Kidney epithelial cell (primary cell): ENCODE measurements at regions not wholly inside any gene's neighbourhood (a gene's known extent, or its start where the extent isn't known, plus 50 kb on each side); places are given as distances from the start of the nearest gene placed in this dataset.

Experiments used
- DNase-seq: peaks from one replicate; pipeline ENCODE4 v3.0.0-alpha.2; 2010; ENCODE audit warnings: low read depth
- H3K27me3 ChIP-seq: 2 replicates; pipeline ENCODE4 v1.6.0; 2011; ENCODE audit warnings: low read length; ENCODE audit not compliant: control insufficient read depth, insufficient read depth
- H3K36me3 ChIP-seq: 2 replicates; pipeline ENCODE4 v1.5.1; 2011; ENCODE audit warnings: low read length; ENCODE audit not compliant: control insufficient read depth, insufficient read depth
- H3K4me3 ChIP-seq: 2 replicates; pipeline ENCODE4 v1.5.1; 2011; ENCODE audit warnings: low read depth, mild to moderate bottlenecking, control low read depth, low read length
- TF ChIP-seq, protein P1 (sequence below): IDR thresholded peaks from 2 replicates; pipeline ENCODE4 v1.5.1; 2011; ENCODE audit warnings: mild to moderate bottlenecking, moderate library complexity, low read length, control low read depth, inconsistent platforms; ENCODE audit not compliant: insufficient read depth, poor library complexity, severe bottlenecking

DNA sequence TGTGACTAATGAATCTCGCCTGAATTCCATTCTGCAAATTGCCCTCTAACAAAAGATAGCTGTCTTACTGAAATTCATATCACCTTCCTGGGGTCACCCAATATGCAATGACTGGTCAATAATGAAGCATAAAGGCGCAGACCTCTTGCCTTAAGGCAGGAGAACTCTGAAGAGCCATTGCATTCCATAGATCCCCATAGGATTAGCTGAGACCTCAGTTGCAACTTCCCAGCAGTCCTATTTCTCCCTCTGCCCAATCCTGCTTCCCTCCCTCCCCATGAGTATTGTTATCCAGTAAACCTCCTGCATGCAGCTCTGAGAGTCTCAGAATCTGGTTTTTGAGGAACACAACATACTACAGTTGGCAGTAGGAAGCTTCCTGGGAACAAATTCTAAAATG is 396.5 kb downstream of the DCAF12L2 start:
- Histone ChIP-seq H3K36me3 (no peaks in the 10 kb centered on the region), H3K27me3 (no peaks in the 10 kb centered on the region), H3K4me3 (no peak overlapping the region)
- TF ChIP-seq, protein P1, sequence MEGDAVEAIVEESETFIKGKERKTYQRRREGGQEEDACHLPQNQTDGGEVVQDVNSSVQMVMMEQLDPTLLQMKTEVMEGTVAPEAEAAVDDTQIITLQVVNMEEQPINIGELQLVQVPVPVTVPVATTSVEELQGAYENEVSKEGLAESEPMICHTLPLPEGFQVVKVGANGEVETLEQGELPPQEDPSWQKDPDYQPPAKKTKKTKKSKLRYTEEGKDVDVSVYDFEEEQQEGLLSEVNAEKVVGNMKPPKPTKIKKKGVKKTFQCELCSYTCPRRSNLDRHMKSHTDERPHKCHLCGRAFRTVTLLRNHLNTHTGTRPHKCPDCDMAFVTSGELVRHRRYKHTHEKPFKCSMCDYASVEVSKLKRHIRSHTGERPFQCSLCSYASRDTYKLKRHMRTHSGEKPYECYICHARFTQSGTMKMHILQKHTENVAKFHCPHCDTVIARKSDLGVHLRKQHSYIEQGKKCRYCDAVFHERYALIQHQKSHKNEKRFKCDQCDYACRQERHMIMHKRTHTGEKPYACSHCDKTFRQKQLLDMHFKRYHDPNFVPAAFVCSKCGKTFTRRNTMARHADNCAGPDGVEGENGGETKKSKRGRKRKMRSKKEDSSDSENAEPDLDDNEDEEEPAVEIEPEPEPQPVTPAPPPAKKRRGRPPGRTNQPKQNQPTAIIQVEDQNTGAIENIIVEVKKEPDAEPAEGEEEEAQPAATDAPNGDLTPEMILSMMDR: no peak
- DNase-seq: no peak

DNA sequence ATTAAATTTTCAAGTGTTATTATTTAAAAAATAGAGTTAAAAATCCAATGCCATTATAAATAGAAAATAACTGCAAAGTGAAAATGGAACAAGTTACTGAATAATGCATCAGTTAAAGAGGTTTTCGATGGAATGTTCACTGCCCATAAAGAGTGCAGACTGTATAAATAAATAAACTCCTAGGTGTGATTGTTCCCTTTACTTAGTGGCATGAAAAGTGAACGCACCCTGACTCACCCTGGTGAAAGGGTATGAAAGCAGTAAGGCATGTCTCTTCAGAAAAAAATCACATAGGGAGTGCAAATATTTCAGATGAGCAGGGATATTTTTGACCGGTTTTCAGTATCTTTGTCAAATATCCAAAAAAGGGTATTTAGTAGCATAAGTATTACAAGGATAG is 387.8 kb downstream of the DCAF12L2 start:
- Histone ChIP-seq H3K27me3 (no peaks in the 10 kb centered on the region), H3K4me3 (no peak overlapping the region), H3K36me3 (no peaks in the 10 kb centered on the region)
- TF ChIP-seq, protein P1: no peak
- peak; percentile 1 for DNase-seq

DNA sequence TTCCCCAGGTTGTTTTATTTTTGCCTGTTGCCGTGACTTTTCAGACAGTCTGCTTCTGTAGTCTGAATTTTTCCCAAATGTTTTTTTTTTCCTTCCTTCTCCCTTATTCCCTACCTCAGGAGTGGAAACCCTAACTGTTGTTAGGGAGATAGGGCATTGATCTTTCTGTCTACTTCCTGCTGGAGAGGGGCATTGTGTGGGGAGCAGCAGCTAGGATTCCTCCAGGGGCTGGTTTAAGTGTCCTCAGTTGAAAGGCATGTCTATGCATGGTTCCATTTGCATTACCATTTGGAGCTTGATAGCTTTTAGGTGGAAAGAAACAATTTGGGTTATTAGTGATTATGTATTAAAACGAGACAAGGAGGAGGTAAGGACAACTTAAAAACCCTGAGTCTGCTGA is 383.9 kb downstream of the DCAF12L2 start:
- DNase-seq: no peak
- Histone ChIP-seq H3K27me3 (no peaks in the 10 kb centered on the region), H3K4me3 (no peak overlapping the region), H3K36me3 (no peaks in the 10 kb centered on the region)
- TF ChIP-seq, protein P1: no peak

DNA sequence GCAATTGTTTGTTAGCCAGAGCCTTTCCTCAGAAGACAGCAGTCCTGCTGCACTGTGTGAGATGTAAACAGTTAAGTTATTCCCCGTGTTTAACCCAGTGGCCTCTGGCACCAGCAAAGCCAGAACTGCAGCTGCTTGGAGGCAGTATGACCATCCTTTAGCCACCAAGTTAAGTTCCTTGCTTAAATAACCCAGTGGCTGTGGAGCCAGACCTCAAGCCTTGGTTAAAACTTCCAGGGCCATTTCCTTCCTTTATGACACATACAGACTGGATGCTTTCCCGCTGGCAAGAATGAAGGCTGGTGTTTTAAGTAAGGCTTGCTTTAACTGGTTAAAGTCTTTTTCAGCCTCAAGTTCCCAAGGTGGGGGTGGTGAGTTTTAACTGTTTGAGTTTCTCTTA is 379.8 kb downstream of the DCAF12L2 start:
- H3K36me3 ChIP-seq: no peaks in the 10 kb centered on the region
- no peaks in the 10 kb centered on the region for H3K27me3 ChIP-seq
- no peak overlapping the region for H3K4me3 ChIP-seq
- TF ChIP-seq, protein P1: no peak
- DNase-seq: no peak

DNA sequence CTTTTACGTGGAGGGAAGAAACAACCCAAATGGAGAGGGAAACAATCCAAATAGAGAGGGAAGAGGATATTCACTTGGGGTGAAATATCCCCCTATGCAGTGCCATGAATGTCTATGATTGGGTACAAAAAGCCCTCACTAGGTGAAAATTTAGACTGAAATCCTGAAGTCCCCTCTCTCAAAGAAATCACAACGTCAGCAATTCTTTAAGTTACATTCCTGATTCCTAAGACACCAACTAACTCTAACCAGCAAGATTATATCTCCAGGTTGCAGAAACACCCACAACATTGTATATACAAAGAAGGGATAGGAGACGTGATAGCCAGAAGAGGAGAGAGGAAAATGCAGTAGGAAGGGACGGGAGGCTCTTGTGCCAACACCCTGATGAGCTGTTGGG is 374.3 kb downstream of the DCAF12L2 start:
- TF ChIP-seq, protein P1: no peak

DNA sequence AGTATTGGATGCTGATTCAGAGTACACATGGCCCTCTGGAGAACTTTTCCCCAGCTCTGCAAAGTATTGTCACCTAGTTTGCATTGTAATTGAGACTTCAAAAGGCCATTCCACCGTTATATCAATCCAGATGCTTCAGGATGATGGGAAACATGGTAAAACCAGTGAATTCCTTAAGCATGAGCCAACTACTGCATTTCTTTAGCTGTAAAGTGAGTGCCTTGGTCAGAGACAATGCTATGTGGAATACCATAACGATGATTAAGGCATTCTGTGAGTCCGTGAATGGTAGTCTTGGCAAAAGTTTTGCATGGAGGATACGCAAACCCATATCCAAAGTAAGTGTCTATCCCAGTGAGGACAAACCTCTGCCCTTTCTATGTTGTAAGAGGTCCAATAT is 355.2 kb downstream of the DCAF12L2 start:
- Histone ChIP-seq H3K4me3 (no peak overlapping the region), H3K27me3 (no peaks in the 10 kb centered on the region), H3K36me3 (no peaks in the 10 kb centered on the region)
- TF ChIP-seq, protein P1: no peak
- no peak for DNase-seq

More for the DNA sequence above, 374.3 kb downstream of the DCAF12L2 start:
- no peak overlapping the region for H3K4me3 ChIP-seq
- no peak for DNase-seq
- no peaks in the 10 kb centered on the region for H3K27me3 ChIP-seq
- H3K36me3 ChIP-seq: no peaks in the 10 kb centered on the region
